ENCODE measurements at regions not wholly inside any gene's neighbourhood (a gene's known extent, or its start where the extent isn't known, plus 50 kb on each side); places are given as distances from the start of the nearest gene placed in this dataset.
A peak's percentile ranks its signal among the peaks of the same experiment; 100 is the strongest.

DNA sequence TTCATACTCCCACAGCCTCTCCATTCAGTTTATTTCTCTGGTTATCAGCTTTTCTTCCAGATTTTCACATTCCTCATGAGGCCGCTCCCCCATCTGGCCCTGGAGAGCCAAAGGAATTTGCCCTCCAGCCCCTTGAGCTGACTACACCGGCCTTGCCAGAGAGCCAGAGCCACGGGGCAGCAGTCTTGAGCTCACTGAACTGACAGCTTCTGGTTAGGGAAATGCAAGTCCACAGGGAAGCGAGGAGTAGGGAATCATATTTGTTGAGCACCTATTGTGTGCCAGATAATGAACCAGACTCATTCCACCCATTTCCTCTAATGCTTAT lies 102.4 kb downstream of the ABCC12 start:
- H2AFZ ChIP-seq (ENCODE audit: low read length), result peak overlapping the region; percentile 58
- peak overlapping the region; percentile 49 for H3K9ac ChIP-seq (ENCODE audit: low read length)
- peak overlapping the region; percentile 83 for H3K27ac ChIP-seq (ENCODE audit: low read length)
- H3K4me2 ChIP-seq (ENCODE audit: low read depth, low read length, poor library complexity, severe bottlenecking), result peak overlapping the region; percentile 50
- DNase-seq, result no peak
- H3K4me3 ChIP-seq (ENCODE audit: low read length), result peak overlapping the region; percentile 5; the same call in 1 of the 2 replicates
- no peaks in the 10 kb centered on the region for H3K9me2 ChIP-seq (replicated peaks; ENCODE audit: insufficient read depth, low read length)
- no peaks in the 10 kb centered on the region for H3K9me3 ChIP-seq (ENCODE audit: low read length)
- H4K20me1 ChIP-seq (ENCODE audit: insufficient read depth, low read depth, low read length), result no peaks in the 10 kb centered on the region
- peaks cover 87% of the 10 kb centered on the region for H3K4me1 ChIP-seq (ENCODE audit: low read length)
- H3K36me3 ChIP-seq (ENCODE audit: insufficient read depth, low read length), result no peaks in the 10 kb centered on the region
- H3K79me2 ChIP-seq (ENCODE audit: low read length), result no peaks in the 10 kb centered on the region
- H3K27me3 ChIP-seq (ENCODE audit: low read length), result no peaks in the 10 kb centered on the region

DNA sequence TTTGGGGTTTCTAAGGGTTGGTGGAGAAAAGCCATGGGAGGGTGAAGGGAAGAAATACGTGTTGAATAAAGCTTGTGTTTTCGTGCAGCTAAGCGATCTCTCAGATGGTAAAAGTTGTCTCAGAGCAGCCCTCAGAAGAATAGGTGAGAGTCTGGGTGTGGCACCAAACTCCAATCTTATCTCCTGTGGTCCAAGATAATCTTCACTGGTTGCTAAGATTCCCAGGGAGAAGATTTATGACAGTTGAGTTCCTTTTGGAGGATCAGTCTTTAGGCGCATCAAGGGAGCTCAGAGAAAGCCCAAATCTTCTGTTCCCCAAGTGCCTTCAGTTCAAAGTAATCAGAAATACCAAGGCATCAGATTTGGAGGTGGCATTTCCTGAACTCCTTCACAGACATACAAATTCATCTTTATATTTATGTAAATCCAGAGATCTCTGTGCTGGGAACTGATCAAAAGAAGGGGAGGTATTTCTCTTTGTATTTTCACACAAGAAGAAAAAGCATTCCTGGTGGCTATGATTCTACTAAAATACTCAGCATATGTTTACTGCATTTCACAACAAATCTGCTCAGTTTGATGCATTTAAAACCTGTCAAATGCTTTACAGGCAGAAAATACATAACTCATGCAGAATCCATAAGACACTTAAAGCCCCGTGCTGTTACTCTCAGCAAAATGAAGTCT lies 102.9 kb downstream of the ABCC12 start:
- DNase-seq, result peak; percentile 60
- H4K20me1 ChIP-seq (ENCODE audit: insufficient read depth, low read depth, low read length), result no peaks in the 10 kb centered on the region
- H3K79me2 ChIP-seq (ENCODE audit: low read length), result no peaks in the 10 kb centered on the region
- H3K27me3 ChIP-seq (ENCODE audit: low read length), result no peaks in the 10 kb centered on the region
- no peaks in the 10 kb centered on the region for H3K9me3 ChIP-seq (ENCODE audit: low read length)
- peak overlapping the region; percentile 58 for H2AFZ ChIP-seq (ENCODE audit: low read length)
- H3K4me1 ChIP-seq (ENCODE audit: low read length), result peaks cover 92% of the 10 kb centered on the region
- H3K4me3 ChIP-seq (ENCODE audit: low read length), result peak overlapping the region; percentile 5; the same call in 1 of the 2 replicates
- H3K36me3 ChIP-seq (ENCODE audit: insufficient read depth, low read length), result no peaks in the 10 kb centered on the region
- H3K27ac ChIP-seq (ENCODE audit: low read length), result peak overlapping the region; percentile 83
- peak overlapping the region; percentile 49 for H3K9ac ChIP-seq (ENCODE audit: low read length)
- peak overlapping the region; percentile 50 for H3K4me2 ChIP-seq (ENCODE audit: low read depth, low read length, poor library complexity, severe bottlenecking)
- H3K9me2 ChIP-seq (replicated peaks; ENCODE audit: insufficient read depth, low read length), result no peaks in the 10 kb centered on the region

DNA sequence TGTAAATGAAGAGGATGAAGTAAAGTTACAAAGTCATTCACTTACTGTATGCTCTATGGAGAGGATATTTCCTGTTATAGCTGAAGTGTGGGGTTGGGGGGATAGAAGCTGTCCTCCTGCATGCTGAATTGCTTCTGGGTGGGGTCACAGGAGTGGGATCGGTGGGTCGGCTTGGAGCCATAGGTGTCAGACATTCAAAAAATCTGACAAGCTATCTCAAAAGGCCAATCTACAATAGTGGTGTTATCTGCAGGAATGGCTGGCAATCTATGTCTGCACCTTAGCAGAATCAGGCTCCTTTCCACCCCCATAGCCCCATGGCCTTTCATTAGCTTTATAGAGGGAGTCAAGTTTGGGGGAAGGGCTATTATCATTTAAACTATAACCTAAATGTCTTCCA lies 104.9 kb downstream of the ABCC12 start:
- Histone ChIP-seq H3K9me2 (replicated peaks; ENCODE audit: insufficient read depth, low read length) (no peaks in the 10 kb centered on the region), H4K20me1 (ENCODE audit: insufficient read depth, low read depth, low read length) (no peaks in the 10 kb centered on the region), H2AFZ (ENCODE audit: low read length) (peak overlapping the region; percentile 35; the same call in 1 of the 2 replicates), H3K4me1 (ENCODE audit: low read length) (peaks cover 92% of the 10 kb centered on the region), H3K4me3 (ENCODE audit: low read length) (no peak overlapping the region), H3K9me3 (ENCODE audit: low read length) (no peaks in the 10 kb centered on the region), H3K27ac (ENCODE audit: low read length) (peak overlapping the region; percentile 83), H3K79me2 (ENCODE audit: low read length) (no peaks in the 10 kb centered on the region), H3K36me3 (ENCODE audit: insufficient read depth, low read length) (no peaks in the 10 kb centered on the region), H3K27me3 (ENCODE audit: low read length) (no peaks in the 10 kb centered on the region), H3K9ac (ENCODE audit: low read length) (no peak overlapping the region), H3K4me2 (ENCODE audit: low read depth, low read length, poor library complexity, severe bottlenecking) (no peak overlapping the region)
- DNase-seq, result no peak

DNA sequence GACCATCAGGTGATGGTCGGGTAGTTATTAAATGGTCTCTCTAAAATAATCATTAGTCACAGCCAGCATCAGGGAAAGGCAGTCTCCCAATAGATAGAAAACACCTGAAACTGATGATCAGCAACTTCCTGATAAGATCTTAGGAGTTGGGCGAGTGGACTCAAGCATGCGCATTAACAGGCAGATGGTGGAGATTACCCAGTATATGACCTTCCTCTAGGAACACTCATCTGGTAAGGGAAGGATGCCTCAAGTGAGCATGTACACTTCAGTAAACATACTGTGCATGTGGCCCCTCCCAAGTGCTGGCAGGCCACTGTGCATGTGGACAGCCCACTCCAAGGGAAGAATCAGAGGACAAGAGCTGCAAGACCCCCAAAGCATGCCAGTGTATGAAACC lies 105.9 kb downstream of the ABCC12 start:
- no peaks in the 10 kb centered on the region for H3K79me2 ChIP-seq (ENCODE audit: low read length)
- no peak overlapping the region for H3K9ac ChIP-seq (ENCODE audit: low read length)
- no peak overlapping the region for H3K4me2 ChIP-seq (ENCODE audit: low read depth, low read length, poor library complexity, severe bottlenecking)
- H3K36me3 ChIP-seq (ENCODE audit: insufficient read depth, low read length), result no peaks in the 10 kb centered on the region
- H3K9me2 ChIP-seq (replicated peaks; ENCODE audit: insufficient read depth, low read length), result no peaks in the 10 kb centered on the region
- H4K20me1 ChIP-seq (ENCODE audit: insufficient read depth, low read depth, low read length), result no peaks in the 10 kb centered on the region
- peaks cover 86% of the 10 kb centered on the region for H3K4me1 ChIP-seq (ENCODE audit: low read length)
- H2AFZ ChIP-seq (ENCODE audit: low read length), result no peak overlapping the region
- H3K27me3 ChIP-seq (ENCODE audit: low read length), result no peaks in the 10 kb centered on the region
- no peaks in the 10 kb centered on the region for H3K9me3 ChIP-seq (ENCODE audit: low read length)
- DNase-seq, result no peak
- no peak overlapping the region for H3K4me3 ChIP-seq (ENCODE audit: low read length)
- H3K27ac ChIP-seq (ENCODE audit: low read length), result peak overlapping the region; percentile 83; the same call in 1 of the 2 replicates

DNA sequence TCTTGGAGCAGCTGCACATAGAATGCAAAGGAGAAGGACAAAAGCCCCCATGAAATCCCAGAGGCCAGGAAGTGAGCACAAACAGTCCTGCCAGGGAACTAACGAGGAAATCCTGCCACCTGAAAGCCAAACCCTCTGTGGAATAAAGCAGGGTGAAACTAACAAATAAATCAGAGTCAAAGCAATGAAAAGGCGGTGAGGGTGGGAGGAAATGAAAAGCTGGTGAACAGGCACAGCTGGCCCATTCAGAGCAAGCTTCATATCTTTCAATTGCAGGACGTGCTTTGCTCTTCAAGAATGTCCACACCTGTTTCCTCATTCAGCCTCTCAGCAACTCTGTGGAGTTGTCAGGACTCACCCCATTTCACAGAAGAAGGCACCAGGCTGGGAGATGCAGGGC lies 108.1 kb downstream of the ABCC12 start:
- H3K27ac ChIP-seq (ENCODE audit: low read length), result peak overlapping the region; percentile 82
- no peaks in the 10 kb centered on the region for H3K9me2 ChIP-seq (replicated peaks; ENCODE audit: insufficient read depth, low read length)
- H3K9ac ChIP-seq (ENCODE audit: low read length), result peak overlapping the region; percentile 54
- no peaks in the 10 kb centered on the region for H3K79me2 ChIP-seq (ENCODE audit: low read length)
- H4K20me1 ChIP-seq (ENCODE audit: insufficient read depth, low read depth, low read length), result no peaks in the 10 kb centered on the region
- H3K9me3 ChIP-seq (ENCODE audit: low read length), result no peaks in the 10 kb centered on the region
- H3K4me3 ChIP-seq (ENCODE audit: low read length), result peak overlapping the region; percentile 37; the same call in 1 of the 2 replicates
- DNase-seq, result peak; percentile 81
- H3K4me1 ChIP-seq (ENCODE audit: low read length), result peaks cover 67% of the 10 kb centered on the region
- no peaks in the 10 kb centered on the region for H3K36me3 ChIP-seq (ENCODE audit: insufficient read depth, low read length)
- H3K27me3 ChIP-seq (ENCODE audit: low read length), result no peaks in the 10 kb centered on the region
- H3K4me2 ChIP-seq (ENCODE audit: low read depth, low read length, poor library complexity, severe bottlenecking), result peak overlapping the region; percentile 62
- no peak overlapping the region for H2AFZ ChIP-seq (ENCODE audit: low read length)

DNA sequence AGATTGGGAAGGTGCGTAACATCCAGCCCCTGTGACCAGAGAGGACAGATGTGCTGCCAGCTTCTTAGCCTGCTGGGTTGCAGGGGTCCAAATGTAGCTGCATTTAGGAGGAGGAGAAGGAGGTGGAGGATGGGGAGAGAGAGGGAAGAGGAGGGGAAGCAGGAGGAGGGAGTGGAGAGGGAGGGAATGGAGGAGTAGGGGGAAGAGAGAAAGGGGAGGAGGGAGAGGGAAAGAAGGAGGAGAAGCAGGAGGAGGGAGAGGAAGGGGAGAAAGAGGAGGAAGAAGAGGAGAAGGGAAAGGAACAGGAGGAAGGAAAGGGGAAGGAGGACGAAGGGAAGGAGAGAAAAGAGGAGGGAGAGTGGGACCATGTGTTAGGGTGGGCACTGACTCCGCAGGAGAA lies 108.6 kb downstream of the ABCC12 start:
- no peak overlapping the region for H2AFZ ChIP-seq (ENCODE audit: low read length)
- DNase-seq, result no peak
- H4K20me1 ChIP-seq (ENCODE audit: insufficient read depth, low read depth, low read length), result no peaks in the 10 kb centered on the region
- peak overlapping the region; percentile 62 for H3K4me2 ChIP-seq (ENCODE audit: low read depth, low read length, poor library complexity, severe bottlenecking)
- H3K79me2 ChIP-seq (ENCODE audit: low read length), result no peaks in the 10 kb centered on the region
- H3K9me3 ChIP-seq (ENCODE audit: low read length), result no peaks in the 10 kb centered on the region
- H3K27ac ChIP-seq (ENCODE audit: low read length), result peak overlapping the region; percentile 82
- peak overlapping the region; percentile 15 for H3K9ac ChIP-seq (ENCODE audit: low read length)
- peak overlapping the region; percentile 11; the same call in 1 of the 2 replicates for H3K4me3 ChIP-seq (ENCODE audit: low read length)
- H3K27me3 ChIP-seq (ENCODE audit: low read length), result no peaks in the 10 kb centered on the region
- H3K36me3 ChIP-seq (ENCODE audit: insufficient read depth, low read length), result no peaks in the 10 kb centered on the region
- peaks cover 67% of the 10 kb centered on the region for H3K4me1 ChIP-seq (ENCODE audit: low read length)
- no peaks in the 10 kb centered on the region for H3K9me2 ChIP-seq (replicated peaks; ENCODE audit: insufficient read depth, low read length)

DNA sequence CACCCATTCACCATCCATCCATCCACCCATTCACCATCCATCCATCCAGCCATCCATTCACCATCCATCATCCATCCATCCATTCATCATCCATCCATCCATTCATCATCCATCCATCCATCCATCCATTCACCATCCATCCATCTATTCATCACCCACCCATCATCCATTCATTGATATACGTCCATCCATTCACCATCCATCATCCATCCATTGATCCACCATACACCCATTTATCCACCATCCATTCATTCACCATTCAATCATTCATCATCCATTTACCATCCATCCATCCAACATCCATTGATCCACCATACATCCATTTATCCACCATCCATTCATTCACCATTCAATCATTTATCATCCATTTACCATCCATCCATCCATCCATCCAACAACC lies 111.7 kb downstream of the ABCC12 start:
- Histone ChIP-seq H3K9me2 (replicated peaks; ENCODE audit: insufficient read depth, low read length) (no peaks in the 10 kb centered on the region), H3K9ac (ENCODE audit: low read length) (no peak overlapping the region), H3K27me3 (ENCODE audit: low read length) (no peaks in the 10 kb centered on the region), H3K4me1 (ENCODE audit: low read length) (peaks cover 61% of the 10 kb centered on the region), H3K4me3 (ENCODE audit: low read length) (no peak overlapping the region), H3K36me3 (ENCODE audit: insufficient read depth, low read length) (no peaks in the 10 kb centered on the region), H3K27ac (ENCODE audit: low read length) (no peak overlapping the region), H4K20me1 (ENCODE audit: insufficient read depth, low read depth, low read length) (no peaks in the 10 kb centered on the region), H3K9me3 (ENCODE audit: low read length) (no peaks in the 10 kb centered on the region), H3K79me2 (ENCODE audit: low read length) (no peaks in the 10 kb centered on the region), H3K4me2 (ENCODE audit: low read depth, low read length, poor library complexity, severe bottlenecking) (no peak overlapping the region), H2AFZ (ENCODE audit: low read length) (no peak overlapping the region)
- DNase-seq, result no peak

DNA sequence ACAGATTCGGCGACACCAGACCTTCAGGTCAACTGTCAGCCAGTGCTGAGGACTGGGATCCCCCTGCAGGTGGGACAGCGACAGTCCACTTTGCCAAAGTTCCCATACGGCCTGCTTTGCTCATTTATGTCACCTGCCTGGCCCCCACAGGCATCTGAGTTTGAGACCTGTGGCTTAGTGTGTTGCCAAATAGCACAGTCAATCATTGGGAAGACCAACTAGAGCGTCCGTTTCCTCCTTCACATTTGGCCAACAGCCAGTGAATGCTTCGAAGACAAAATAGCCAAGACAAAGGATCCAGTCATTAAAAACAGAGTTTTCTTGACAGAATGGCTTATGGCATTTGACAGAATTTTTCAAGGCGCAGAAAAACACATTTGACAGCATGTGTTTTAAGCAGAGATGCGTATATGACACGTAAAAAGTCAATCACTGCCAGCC lies 113.8 kb downstream of the ABCC12 start:
- Histone ChIP-seq H3K27ac (ENCODE audit: low read length) (no peak overlapping the region), H3K9ac (ENCODE audit: low read length) (no peak overlapping the region), H3K4me3 (ENCODE audit: low read length) (no peak overlapping the region), H3K4me1 (ENCODE audit: low read length) (peaks cover 54% of the 10 kb centered on the region), H3K79me2 (ENCODE audit: low read length) (no peaks in the 10 kb centered on the region), H4K20me1 (ENCODE audit: insufficient read depth, low read depth, low read length) (no peaks in the 10 kb centered on the region), H3K36me3 (ENCODE audit: insufficient read depth, low read length) (no peaks in the 10 kb centered on the region), H2AFZ (ENCODE audit: low read length) (no peak overlapping the region), H3K9me2 (replicated peaks; ENCODE audit: insufficient read depth, low read length) (no peaks in the 10 kb centered on the region), H3K4me2 (ENCODE audit: low read depth, low read length, poor library complexity, severe bottlenecking) (no peak overlapping the region), H3K9me3 (ENCODE audit: low read length) (no peaks in the 10 kb centered on the region), H3K27me3 (ENCODE audit: low read length) (no peaks in the 10 kb centered on the region)
- peak; percentile 87 for DNase-seq

Measured in Karpas-422 (cell line).